Spleen (tissue), 7 donors: ENCODE measurements at regions not wholly inside any gene's neighbourhood (a gene's known extent, or its start where the extent isn't known, plus 50 kb on each side); places are given as distances from the start of the nearest gene placed in this dataset.

Experiments used
- POLR2AphosphoS5 ChIP-seq, 3 donors: sonication (generic); formaldehyde crosslinking; IDR thresholded peaks; one replicate each; pipeline ENCODE4 v1.5.1; 2017; ENCODE audit warnings: antibody characterized with exemption in 3 of 3
- TF ChIP-seq, protein P1 (sequence below), 11 experiments: fragments of 200-600 bp in 7 of 11; fragments of 450-650 bp in 4 of 11; sonication (generic) in 4 of 11; IDR thresholded peaks in 8 of 11; conservative IDR thresholded peaks in 3 of 11; 1 replicate in 7 of 11; 2 replicates in 4 of 11; pipeline versions ENCODE4 v1.4.0 to v1.8.0; 2016 to 2021; ENCODE audit warnings: antibody characterized with exemption in 11 of 11, inconsistent platforms in 4 of 11, mild to moderate bottlenecking in 1 of 11
- donor health status: DM: no; HTN: no; CAD: no; lungs with moderate emphysema.
- donor health status: DM: no; HTN: no; CAD: no.
- donor health status: DM: no; HTN: no; CAD: no.

DNA sequence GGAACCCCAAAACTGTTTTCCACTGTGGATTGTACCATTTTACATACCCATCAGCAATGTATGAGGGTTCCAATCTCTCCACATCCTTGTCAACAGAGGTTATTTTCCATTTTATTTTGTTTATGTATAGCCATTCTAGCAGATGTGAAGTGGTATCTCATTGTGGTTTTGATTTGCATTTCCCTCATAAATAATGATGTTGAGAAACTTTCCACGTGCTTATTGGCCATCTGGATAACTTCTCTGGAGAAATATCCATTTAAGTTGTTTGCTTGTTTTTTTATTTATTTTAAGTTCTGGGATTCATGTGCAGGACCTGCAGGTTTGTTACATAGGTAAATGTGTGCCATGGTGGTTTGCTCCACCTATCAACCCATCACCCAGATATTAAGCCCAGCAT lies 280.2 kb upstream of the USP25 start:
- TF ChIP-seq, protein P1, sequence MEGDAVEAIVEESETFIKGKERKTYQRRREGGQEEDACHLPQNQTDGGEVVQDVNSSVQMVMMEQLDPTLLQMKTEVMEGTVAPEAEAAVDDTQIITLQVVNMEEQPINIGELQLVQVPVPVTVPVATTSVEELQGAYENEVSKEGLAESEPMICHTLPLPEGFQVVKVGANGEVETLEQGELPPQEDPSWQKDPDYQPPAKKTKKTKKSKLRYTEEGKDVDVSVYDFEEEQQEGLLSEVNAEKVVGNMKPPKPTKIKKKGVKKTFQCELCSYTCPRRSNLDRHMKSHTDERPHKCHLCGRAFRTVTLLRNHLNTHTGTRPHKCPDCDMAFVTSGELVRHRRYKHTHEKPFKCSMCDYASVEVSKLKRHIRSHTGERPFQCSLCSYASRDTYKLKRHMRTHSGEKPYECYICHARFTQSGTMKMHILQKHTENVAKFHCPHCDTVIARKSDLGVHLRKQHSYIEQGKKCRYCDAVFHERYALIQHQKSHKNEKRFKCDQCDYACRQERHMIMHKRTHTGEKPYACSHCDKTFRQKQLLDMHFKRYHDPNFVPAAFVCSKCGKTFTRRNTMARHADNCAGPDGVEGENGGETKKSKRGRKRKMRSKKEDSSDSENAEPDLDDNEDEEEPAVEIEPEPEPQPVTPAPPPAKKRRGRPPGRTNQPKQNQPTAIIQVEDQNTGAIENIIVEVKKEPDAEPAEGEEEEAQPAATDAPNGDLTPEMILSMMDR (IDR thresholded peaks at IDR 0.05 in 8 of 11, conservative IDR thresholded peaks at IDR 0.05 in 3 of 11) = no peak
- TF ChIP-seq POLR2AphosphoS5 (IDR thresholded peaks at IDR 0.05) = no peak
